Islet precursor cell (in vitro differentiated cells): ENCODE measurements at regions not wholly inside any gene's neighbourhood (a gene's known extent, or its start where the extent isn't known, plus 50 kb on each side); places are given as distances from the start of the nearest gene placed in this dataset.

Experiments
- DNase-seq: peaks from one replicate; pipeline ENCODE4 v3.0.0-alpha.2; 2018

DNA sequence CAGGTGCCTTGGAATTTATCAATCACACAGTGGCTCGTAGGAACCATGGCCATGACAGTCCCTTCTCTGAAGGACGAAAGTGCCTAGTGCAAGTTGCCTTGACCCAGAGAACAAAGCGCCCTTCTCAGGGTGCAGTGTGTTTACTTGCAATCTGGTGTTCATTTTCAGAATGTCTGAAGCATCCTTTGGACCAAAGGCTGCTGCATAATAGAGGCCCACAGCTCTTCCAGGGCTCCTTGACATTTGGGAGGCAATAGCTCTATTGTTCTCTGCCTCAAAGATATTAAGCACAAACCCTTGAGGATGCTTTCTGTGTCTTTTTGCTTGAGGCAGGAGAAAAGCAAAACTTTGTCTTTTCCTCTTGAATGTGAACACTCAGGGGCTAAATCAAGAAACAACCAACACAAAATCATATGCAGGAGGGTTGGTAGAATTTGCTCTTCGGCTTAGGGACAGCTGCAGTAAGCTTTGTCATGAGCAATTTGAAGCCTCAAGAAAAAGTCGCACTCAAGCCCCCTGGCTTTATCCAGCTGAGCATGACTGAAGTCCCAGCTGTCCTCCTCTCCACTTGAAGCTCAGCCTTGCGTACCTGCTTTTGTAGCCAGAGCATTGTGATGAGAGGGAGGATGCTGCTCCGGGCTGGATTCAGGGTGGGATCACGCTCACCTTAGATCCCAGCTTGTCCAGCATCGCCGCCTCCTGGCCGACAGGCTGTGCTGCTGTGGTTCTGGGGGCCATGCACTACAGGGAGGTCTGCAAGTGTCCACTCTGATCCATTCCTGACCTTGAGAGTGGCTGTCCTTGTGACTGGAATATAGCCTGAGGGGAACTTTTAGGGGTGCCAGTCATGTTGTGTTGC lies 495.4 kb downstream of the CDH26 start:
- peak; percentile 68 for DNase-seq

DNA sequence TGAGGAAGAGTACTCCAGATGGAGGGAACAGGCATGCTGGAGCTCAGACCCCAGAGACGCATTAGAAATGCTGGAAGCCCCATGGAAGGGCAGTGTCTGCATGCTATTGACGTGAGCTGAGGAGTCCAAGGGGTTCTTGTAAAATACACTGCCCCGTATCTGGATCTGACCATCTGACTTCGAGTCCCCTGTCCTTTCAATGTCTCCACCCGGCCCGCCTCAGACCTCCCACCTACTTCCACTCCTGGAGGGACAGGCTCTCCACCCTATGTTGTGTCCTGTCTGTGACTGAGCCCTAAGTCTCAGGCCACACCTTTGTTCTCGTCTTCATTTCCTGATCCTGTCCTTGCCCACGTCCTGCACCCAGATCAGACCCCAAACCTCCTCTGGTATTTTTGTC lies 496.3 kb downstream of the CDH26 start:
- DNase-seq = no peak

DNA sequence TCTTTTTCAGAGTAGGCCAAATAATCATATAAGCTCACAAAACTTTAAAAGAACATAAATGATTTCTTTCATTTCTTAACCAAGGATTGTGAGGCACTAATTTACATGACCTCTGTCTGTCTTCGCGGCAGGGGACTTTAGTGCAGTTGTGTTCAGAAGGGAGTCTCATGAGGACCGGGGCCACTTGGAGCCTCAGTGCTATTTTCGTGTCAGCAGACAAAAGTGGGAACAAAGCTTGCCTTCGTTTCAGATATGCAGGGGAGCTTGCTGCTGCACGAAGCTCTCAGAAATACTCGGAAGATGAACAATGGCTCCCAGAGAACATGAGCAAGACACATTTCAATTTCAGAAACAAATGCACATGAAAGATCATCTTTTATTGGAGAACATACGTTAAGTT lies 497.0 kb downstream of the CDH26 start:
- DNase-seq = no peak

DNA sequence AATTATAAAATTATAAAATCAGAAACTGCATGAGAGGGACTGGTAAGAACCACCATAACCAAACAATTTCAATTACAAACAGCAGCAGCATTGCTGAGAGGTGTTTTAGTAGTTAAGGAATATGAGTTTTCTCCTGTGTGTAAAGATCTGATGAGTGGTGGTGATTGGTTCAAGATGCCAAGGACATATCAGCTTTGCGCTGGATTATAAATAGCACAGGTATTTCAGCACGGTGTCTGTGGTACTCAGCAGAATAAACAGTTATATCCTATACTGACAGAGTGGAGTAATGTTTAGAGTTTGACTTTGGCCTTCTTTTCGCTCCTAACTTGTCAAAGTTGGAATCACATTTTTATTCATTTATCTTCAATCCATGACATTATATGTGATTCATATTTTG lies 501.0 kb downstream of the CDH26 start:
- no peak for DNase-seq

DNA sequence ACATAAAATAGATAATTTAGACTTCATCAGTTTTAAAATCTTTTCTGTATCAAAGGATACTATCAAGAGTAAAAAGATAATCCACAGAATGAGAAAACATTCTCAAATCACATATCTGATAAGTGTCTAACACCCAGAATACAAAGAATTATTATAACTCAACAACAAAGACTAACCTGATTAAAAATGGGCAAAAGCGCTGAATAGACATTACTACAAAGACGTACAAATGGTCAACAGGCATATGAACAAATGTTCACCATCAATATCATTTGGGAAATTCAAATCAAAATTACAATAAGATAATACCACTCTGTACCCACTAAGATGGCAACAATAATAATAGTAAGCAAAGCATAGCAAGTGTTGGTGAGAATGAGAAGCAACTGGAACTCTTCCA lies 503.8 kb downstream of the CDH26 start:
- no peak for DNase-seq

DNA sequence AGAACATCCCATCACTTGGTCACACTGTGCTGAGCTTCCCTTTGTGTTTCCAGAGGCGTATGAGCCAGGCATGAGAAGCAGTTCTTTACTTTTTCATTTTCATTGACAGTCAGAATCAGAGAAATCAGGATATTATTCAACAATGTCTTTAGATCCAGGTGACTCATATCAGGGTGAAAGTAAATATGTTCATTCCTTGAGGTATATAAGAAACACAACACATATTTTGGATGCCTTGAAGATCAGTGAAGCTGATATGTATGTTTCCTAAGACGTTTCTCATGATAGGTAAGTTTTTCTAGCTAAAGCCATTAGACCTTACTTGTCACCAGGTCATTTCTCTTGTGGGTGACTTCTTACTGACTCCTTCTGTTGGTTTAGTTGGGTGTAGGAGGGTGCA lies 505.6 kb downstream of the CDH26 start:
- DNase-seq = no peak

DNA sequence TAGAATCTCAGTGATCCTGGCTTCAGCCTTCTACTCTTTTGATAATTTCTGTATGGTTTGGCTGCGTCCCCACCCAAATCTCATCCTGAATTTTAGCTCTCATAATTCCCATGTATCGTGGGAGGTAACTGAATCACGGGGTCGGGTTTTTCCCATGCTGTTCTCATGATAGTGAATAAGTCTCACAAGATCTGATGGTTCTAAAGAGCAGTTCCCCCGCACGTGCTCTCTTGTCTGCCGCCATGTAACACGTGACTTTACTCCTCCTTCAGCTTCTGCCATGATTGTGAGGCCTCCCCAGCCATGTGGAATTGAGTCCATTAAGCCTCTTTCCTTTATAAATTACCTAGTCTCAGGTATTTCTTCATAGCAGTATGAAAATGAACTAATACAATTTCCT lies 507.2 kb downstream of the CDH26 start:
- DNase-seq = no peak

DNA sequence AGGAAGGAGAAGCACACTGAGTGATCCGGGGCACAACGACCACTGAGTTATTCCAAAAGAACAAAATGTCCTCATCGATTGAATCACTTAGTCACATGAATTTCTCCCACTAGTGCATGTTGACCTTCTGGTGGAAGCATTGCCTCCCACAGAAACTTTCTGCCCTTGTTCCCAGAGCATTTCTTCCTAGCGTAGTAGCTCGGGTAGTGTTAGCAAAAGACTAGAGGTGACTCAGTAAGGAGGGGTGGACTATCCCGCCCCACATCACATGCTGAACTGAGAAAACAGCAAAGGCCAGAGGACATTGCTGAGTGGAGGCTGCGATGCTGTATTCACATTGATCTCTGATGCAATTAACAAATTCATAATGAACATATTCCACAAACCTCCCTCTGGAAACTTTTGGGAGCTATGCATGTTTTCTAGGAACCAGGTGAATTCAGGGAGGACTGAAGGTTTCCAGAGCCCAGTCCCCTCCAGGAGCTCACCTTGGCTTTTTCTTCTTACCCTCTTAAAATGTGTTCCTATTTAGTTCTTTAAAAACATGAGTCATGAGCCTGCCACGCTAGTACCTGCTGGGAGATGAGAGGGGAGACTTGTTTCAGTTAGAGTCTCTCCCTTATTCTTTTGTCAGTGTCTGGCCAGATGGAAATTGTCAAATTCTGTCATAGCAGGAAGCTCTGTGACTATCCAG lies 507.9 kb downstream of the CDH26 start:
- DNase-seq = no peak

DNA sequence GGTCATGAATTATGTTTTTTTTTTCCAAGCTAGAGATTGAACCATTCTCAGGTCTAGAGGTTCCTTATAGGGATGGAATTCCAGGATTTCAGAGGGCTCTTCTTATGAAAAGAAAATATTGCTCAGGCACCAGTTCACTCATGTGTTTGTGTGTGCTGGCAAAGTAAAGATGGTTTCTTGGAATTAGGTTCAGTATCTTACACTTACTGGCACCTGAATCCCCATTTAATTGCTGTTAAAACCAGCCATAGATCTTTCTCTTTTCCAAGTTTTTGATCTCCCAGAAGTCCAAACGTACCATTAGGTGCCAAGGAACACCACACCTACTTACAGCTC lies 508.4 kb downstream of the CDH26 start:
- no peak for DNase-seq

DNA sequence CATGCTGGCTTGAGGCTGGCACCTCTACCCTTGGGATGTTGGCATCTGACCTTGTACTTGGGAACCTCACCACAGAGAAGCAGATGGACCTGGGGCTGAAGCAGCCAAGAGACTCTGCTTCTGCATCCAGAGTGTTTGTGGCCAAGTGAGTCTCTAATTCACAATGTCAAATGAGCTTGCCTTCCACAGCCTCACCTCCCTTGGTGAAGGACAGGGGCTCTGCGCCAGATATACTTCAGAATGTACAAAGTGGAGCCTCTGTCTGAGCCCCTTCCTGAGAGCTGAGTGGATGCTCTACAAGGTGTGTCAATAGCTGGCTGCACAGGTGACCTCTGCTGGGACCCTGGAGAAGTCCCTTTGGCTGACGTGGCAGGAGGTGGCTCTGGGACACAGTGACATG lies 508.9 kb downstream of the CDH26 start:
- no peak for DNase-seq

DNA sequence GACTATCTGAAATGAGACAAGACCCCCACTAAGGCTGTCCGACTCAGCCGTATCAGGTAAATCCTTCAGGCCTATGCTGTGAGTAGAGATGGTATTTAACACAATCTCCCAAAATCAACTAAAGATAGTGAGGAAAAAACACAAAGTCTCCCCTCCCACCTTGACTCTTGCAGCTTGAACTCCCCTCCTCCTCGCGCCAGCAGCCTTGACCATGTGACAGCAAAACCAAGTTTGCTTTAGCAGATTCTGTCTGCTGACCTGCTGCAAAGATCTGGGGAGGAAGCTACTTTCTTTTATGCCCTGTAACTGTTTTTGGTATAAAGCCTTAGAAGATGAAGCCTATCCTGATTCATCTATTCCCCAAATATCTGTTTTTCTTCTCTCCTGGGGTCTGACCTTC lies 509.5 kb downstream of the CDH26 start:
- no peak for DNase-seq

DNA sequence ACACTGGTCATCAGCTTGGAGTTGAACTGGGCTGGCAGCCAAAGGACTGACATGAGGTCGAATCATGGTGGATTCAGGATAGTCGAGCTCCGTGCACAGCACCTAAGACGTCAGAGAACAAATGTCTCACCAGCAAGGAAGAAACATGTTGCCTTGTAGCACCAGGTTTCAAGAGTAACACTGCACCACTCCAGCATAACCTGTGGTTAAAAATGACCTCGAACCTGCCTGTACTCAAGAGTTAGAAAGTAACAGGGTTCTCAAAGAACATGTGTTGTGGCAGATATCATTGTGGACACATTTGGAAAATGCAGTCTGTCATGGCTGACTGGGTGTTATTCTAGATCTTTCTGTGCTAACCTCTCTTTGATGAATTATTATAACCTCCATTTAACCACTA lies 511.6 kb downstream of the CDH26 start:
- DNase-seq = no peak

DNA sequence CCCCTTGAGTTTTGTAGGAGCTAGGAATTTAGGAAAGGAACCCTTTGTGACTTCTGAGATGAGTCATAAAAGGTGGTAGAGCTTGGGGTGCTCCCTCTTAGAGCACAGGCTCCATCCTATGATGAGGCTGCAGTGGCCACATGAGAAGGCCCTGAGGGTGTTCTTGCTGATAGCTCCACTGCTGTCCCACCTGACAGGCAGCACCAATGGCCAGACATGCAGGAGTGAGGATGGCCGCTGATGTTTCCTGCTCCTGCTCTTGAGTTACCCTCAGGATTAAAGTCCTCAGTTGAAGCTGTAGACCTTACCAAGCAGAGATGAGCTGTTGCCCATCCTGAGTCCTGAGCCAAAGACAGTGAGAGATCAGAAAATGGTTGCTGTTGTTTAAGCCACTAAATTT lies 512.1 kb downstream of the CDH26 start:
- DNase-seq = no peak

DNA sequence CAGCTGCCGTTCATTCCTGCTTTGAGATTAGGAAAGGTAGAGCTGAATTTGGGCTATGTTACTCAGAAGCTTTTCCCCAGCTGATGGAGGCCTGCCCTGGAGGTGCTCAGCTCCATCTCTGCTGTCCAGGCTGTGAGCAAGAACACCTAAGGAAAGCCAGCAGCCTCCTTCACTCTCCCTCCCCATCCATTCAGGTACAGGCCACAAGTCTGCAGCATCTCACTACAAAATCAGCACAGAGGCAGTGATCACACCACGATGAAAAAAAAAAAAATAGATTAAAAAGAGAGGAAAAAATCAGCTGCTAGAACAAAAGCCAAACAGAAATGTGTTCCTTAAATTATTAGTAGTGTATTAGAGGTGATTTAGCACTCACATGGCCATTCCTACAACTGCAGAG lies 515.0 kb downstream of the CDH26 start:
- DNase-seq = no peak

DNA sequence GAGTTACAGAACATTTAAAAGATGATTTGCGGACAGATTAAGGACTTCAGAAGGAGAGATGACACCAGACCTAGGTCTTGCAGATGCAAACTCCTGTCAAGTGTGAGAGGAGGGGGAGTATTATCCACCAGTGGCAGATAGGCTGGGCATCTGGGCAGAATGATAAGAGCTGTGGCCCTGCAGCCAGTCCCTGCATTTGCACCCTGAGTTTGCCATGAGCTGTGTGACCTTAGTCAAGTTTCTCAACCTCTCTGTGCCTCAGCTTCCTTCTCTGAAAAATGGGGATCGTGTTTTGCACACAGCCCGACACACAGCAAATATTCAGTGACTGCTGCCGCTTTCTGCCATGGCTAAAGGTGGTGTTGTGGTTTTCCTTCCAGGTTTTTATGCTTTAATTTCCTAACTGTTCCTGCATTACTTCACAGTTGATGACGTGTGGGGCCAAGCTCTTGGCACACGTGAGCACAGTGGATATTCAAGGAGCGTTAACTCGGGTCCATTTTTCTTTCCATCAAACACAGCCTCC lies 516.2 kb downstream of the CDH26 start:
- DNase-seq = no peak

DNA sequence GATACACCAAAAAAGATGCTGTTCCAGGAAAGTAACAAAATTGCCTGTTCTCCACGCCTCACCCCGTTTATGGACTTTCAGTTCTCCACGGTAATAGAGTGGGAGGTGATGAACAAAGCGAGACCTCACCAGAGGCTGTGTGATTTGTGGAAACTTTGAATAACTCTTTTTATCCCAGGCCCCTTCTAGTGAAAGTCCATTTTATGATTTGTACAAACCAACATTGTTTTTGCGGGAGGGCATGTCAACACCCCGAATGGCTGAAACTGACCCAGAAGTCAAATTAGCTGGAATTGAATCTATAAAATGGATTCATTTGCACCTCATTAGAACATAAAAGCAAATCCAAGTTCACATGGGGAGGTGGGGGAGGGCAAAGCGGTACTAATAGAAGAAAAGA lies 517.8 kb downstream of the CDH26 start:
- no peak for DNase-seq

DNA sequence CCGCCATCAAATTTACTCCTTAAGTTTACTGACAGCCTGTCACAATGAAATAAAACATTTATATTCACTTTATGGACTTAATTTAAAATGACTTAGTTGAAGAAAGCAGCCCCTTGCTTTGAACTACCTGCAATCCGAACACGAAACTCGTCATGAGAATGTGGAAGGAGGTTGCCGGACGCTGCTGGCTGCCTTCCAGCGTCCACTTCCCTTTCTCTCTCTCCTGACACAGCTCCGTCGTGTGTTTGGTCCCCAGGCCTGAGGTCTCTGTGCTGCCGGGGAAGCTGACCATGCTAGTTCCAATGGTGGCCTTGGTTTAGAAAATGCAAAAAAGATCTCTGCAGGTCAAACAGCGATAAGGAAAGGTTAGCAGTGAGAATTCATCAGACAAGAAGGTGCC lies 519.7 kb downstream of the CDH26 start:
- DNase-seq = no peak

DNA sequence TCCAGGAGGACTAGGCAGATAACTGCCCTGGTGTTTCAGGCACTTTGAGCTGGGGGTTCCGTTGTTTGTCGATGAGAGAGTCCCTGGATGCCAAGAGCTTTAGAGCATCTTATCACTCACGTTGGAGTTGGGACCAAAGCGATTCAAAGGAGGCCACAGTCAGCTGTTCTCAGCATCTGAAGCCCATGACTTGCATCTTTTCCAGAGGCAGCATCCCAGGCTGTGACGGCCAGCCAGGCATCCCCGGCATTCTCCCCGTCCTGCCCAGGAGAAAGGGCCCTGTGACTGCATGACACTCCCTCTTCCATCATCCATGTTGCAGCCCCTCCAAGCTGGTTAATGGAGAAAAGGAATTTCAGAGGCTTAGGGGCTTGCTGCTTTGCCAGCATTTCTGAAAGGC lies 520.3 kb downstream of the CDH26 start:
- no peak for DNase-seq

DNA sequence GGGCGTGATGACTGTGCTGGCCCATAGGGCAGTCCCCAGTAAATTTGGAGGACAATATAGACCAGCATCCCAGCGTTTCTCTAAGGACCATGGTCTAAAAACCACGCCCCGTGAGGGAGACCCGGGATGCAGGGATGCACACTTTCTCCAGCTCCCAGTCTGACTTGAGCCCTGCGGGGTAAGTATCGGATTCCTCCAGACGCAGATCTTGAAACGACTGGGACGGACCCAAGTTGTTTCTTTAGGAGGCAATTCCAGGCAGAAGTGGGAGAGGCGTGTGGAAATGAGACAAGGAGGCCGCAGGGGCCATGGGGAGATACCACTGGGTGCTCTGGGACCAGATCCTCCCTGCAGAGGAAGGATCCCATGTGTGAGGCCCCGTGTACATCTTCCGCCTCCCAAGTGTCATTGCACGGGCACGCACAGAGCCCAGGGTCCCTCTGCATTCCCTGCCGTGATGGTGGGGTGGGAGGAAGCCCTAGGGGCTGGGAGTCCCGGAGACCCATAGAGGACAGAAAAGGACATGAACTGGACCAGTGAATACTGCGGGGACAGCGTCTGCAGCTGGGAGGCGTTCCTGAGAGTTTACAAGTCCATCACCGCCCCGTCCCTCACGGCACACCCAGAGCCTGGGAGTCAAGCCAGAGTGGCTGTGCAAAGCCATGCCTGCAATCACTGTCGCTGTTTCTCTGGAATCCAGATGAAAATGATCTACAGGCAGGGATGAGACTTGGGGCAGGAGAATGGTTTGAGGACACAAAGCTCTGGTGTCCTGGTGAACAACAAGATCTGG lies 522.9 kb downstream of the CDH26 start:
- no peak for DNase-seq

DNA sequence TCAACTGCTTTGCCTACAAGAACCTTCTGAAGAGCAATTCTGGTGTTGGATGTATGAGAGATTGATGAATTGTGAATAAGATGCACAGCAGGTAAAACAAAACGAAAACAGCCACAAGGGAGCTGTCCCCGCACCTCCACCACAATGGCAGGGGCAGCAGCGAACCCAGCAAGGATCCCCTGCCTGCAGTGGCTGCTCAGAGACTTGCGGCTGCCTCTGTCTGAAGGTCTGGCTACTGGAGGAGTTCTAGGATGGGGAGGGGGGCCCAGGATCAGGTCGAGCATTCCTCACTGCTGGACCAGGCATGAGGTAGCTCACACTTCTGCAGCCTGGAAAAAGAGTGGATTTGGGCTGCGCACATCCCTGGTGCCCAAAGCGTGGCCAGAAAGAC lies 523.5 kb downstream of the CDH26 start:
- no peak for DNase-seq

DNA sequence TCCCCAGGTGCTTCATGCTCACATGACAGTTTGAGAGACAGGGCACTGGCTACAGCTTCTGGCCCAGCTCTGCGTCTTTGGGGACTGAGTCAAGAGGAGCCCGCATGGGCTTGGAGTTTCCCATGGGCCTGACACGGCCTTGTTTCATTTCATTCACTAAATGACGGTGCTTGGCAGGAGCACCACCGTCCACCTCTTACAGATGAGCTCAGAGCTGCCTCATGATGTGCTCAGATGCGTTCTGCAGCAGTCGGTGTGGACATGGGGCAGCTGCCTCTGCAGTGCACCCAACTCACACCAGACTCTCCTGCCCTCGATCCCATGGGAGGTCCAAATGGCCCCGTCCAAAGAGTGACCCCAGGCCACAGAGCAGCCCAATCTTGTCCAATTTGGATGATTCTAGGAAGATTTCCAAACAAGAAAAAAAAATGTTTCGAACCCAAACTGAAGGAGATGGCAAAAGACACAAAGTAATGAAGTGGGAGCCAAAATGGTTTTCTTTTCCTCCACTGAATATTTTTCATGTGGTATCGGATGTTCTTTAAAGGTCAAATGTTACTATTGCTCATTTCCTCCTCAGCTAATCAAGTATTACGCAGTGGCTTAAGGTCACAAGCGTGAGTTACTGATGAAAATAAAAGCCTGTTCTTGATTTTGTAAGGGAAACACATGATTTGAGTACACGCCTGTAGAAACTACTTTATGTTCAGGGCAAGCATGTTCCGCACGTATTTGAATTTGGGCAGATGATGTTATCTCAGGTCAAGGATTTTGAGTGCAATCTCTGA lies 524.2 kb downstream of the CDH26 start:
- no peak for DNase-seq

DNA sequence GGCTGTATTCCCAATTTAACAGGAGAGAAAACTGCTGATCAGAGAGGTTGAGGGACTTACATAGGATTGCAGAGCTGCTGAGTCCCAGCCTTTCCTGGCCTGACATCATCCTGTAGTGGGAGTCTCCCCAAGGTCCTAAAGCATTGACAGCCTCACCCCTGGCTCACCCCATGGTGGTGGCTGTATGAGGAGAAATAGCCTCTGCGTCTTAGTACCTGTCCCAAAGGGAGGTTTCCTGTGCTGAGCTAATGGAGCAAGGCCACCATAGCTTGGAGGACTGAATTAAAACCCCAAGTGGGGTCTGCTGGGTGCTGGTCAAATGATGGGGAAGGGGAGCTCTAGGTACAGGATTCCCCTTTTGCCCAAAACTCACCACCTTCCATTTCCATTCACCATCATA lies 525.1 kb downstream of the CDH26 start:
- no peak for DNase-seq

DNA sequence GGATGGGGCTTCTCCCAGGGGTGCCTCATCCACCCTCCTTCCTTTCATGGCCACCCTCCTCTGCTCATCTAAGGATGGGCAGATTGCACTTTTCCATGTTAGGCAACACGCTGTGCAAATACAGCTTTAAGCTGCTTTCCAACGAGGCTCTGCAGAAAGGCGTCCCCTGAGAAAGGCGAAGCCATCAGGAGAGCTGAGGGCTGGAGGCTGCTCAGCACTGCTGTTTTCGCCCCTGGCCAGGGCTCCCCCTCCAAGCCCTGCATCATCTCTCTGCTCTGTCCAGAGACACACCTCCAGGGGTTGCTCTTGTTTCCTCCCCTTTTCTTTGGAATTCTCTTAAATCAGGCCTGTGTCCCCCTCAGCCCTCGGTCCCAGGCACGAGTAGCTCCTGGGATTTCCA lies 526.1 kb downstream of the CDH26 start:
- DNase-seq = no peak
